HEK293 (cell line): ENCODE measurements at regions not wholly inside any gene's neighbourhood (a gene's known extent, or its start where the extent isn't known, plus 50 kb on each side); places are given as distances from the start of the nearest gene placed in this dataset.

Source experiments
- CTCF ChIA-PET: fragments of 350-600 bp; formaldehyde crosslinking; extraction: SDS; loops from one replicate; lab custom pipeline; 2021; ENCODE audit warnings: antibody characterized with exemption; lab: Yijun Ruan, JAX
- POLR2A ChIA-PET: fragments of 300-600 bp; formaldehyde crosslinking; extraction: SDS; loops from one replicate; lab custom pipeline; 2020; ENCODE audit warnings: antibody characterized with exemption, inconsistent platforms; lab: Yijun Ruan, JAX
- H3K27ac ChIP-seq: fragments of 200-500 bp; sonication (Bioruptor generic); 2 replicates; pipeline ENCODE4 v1.5.1; 2014; ENCODE audit warnings: low read depth, low read length, control low read depth, inconsistent platforms; ENCODE audit errors: extremely low read depth
- H3K36me3 ChIP-seq, 2 experiments: fragments of 200-500 bp in 1 of 2; sonication (Bioruptor generic) in 1 of 2; 1 replicate in 1 of 2; 2 replicates in 1 of 2; pipeline ENCODE4 v1.5.1; 2014 to 2017; ENCODE audit warnings: inconsistent platforms in 2 of 2, low read length in 2 of 2; ENCODE audit not compliant: control insufficient read depth in 2 of 2, insufficient read depth in 1 of 2
- H3K4me1 ChIP-seq: fragments of 200-500 bp; sonication (Bioruptor generic); 2 replicates; pipeline ENCODE4 v1.5.1; 2014; ENCODE audit warnings: mild to moderate bottlenecking, low read length, inconsistent platforms; ENCODE audit not compliant: control insufficient read depth, insufficient read depth
- H3K4me3 ChIP-seq: 2 replicates; pipeline ENCODE4 v1.5.1; 2011; ENCODE audit warnings: low read depth, mild to moderate bottlenecking, control low read depth, low read length, moderate library complexity
- H3K9me3 ChIP-seq: fragments of 200-500 bp; sonication (Bioruptor generic); 2 replicates; pipeline ENCODE4 v1.5.1; 2014; ENCODE audit warnings: low read depth, low read length, inconsistent platforms; ENCODE audit not compliant: control insufficient read depth, insufficient read depth
- GLI4 ChIP-seq: fragments of 450-650 bp; formaldehyde crosslinking; IDR thresholded peaks from 2 replicates; pipeline ENCODE4 v1.5.1; 2016; ENCODE audit warnings: missing biosample characterization, missing genetic modification characterization
- RBAK ChIP-seq: fragments of 450-650 bp; formaldehyde crosslinking; IDR thresholded peaks from 2 replicates; pipeline ENCODE4 v1.5.1; 2016; ENCODE audit warnings: missing biosample characterization, missing genetic modification characterization
- ZBTB7A ChIP-seq: fragments of 450-650 bp; formaldehyde crosslinking; IDR thresholded peaks from 2 replicates; pipeline ENCODE4 v1.5.1; 2016; ENCODE audit warnings: low read depth, missing biosample characterization, missing genetic modification characterization
- ZEB2 ChIP-seq: fragments of 450-650 bp; formaldehyde crosslinking; IDR thresholded peaks from 2 replicates; pipeline ENCODE4 v1.5.1; 2016; ENCODE audit warnings: missing biosample characterization, missing genetic modification characterization
- ZFP3 ChIP-seq: fragments of 450-650 bp; formaldehyde crosslinking; IDR thresholded peaks from 2 replicates; pipeline ENCODE4 v1.5.1; 2016; ENCODE audit warnings: low read depth, missing biosample characterization, missing genetic modification characterization
- ZIC2 ChIP-seq: fragments of 450-650 bp; formaldehyde crosslinking; IDR thresholded peaks from 2 replicates; pipeline ENCODE4 v1.5.1; 2016; ENCODE audit warnings: missing biosample characterization, missing genetic modification characterization
- ZNF114 ChIP-seq: fragments of 450-650 bp; formaldehyde crosslinking; IDR thresholded peaks from 2 replicates; pipeline ENCODE4 v1.5.0; 2017; ENCODE audit warnings: missing biosample characterization, missing genetic modification characterization
- ZNF19 ChIP-seq: fragments of 450-650 bp; formaldehyde crosslinking; IDR thresholded peaks from 2 replicates; pipeline ENCODE4; 2016; ENCODE audit warnings: missing biosample characterization, missing genetic modification characterization, low read depth
- ZNF223 ChIP-seq: fragments of 450-650 bp; formaldehyde crosslinking; IDR thresholded peaks from 2 replicates; pipeline ENCODE4 v1.5.1; 2016; ENCODE audit warnings: missing biosample characterization, missing genetic modification characterization
- ZNF248 ChIP-seq: fragments of 450-650 bp; formaldehyde crosslinking; IDR thresholded peaks from 2 replicates; pipeline ENCODE4 v1.5.1; 2017; ENCODE audit warnings: missing biosample characterization, missing genetic modification characterization
- ZNF302 ChIP-seq: fragments of 450-650 bp; formaldehyde crosslinking; IDR thresholded peaks from 2 replicates; pipeline ENCODE4 v1.5.1; 2016; ENCODE audit warnings: missing biosample characterization, missing genetic modification characterization, low read depth
- ZNF311 ChIP-seq: fragments of 450-650 bp; formaldehyde crosslinking; IDR thresholded peaks from 2 replicates; pipeline ENCODE4 v1.5.1; 2017; ENCODE audit warnings: missing biosample characterization, missing genetic modification characterization, borderline replicate concordance
- ZNF350 ChIP-seq: fragments of 450-650 bp; formaldehyde crosslinking; IDR thresholded peaks from 2 replicates; pipeline ENCODE4 v1.5.0; 2017; ENCODE audit warnings: missing biosample characterization, mild to moderate bottlenecking, missing genetic modification characterization
- ZNF366 ChIP-seq: fragments of 450-650 bp; formaldehyde crosslinking; conservative IDR thresholded peaks from 2 replicates; pipeline ENCODE4 v1.5.1; 2016; ENCODE audit warnings: missing biosample characterization, missing genetic modification characterization
- ZNF37A ChIP-seq: fragments of 450-650 bp; IDR thresholded peaks from 2 replicates; pipeline ENCODE4 v1.5.1; 2018; ENCODE audit warnings: missing biosample characterization, missing genetic modification characterization
- ZNF544 ChIP-seq: fragments of 450-650 bp; formaldehyde crosslinking; IDR thresholded peaks from 2 replicates; pipeline ENCODE4 v1.5.0; 2017; ENCODE audit warnings: missing biosample characterization, missing genetic modification characterization
- ZNF555 ChIP-seq: fragments of 450-650 bp; formaldehyde crosslinking; conservative IDR thresholded peaks from 2 replicates; pipeline ENCODE4 v1.5.1; 2017; ENCODE audit warnings: missing biosample characterization, mild to moderate bottlenecking, missing genetic modification characterization, inconsistent platforms
- ZNF558 ChIP-seq: fragments of 450-650 bp; formaldehyde crosslinking; IDR thresholded peaks from 2 replicates; pipeline ENCODE4 v1.5.1; 2016; ENCODE audit warnings: missing biosample characterization, missing genetic modification characterization
- ZNF701 ChIP-seq: fragments of 450-650 bp; formaldehyde crosslinking; IDR thresholded peaks from 2 replicates; pipeline ENCODE4 v1.5.1; 2016; ENCODE audit warnings: missing biosample characterization, missing genetic modification characterization
- ZNF768 ChIP-seq: fragments of 450-650 bp; formaldehyde crosslinking; IDR thresholded peaks from 2 replicates; pipeline ENCODE4 v1.5.1; 2018; ENCODE audit warnings: missing biosample characterization, mild to moderate bottlenecking, missing genetic modification characterization
- TF ChIP-seq, protein P1 (sequence below): fragments of 450-650 bp; formaldehyde crosslinking; IDR thresholded peaks from 2 replicates; pipeline ENCODE4 v1.5.1; 2016; ENCODE audit warnings: missing biosample characterization, missing genetic modification characterization, low read depth

DNA sequence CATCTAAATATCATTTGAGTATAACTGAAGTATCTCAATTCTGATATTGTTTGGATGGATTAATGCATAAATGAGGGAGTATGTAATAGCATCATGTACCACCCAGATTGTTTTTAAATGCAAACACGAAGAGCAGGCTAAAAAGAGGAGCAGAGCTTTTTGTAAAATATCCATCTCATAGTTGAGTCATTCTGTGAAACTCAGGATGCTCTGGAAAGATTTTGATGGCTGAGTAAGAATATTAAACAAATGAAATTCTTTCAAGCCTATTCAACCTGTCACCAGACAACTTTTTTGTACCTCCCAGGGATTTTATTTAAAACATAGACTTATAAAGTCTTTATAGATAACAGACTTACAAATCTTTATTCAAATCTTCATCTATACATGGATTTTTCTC, 625.9 kb downstream of the TLE4 start (continued):
- no peak for TF ChIP-seq ZNF223
- TF ChIP-seq ZNF114 (tag by site-specific recombination): no peak
- TF ChIP-seq ZBTB7A (tag by site-specific recombination): no peak
- no peak for TF ChIP-seq ZNF248 (tag by site-specific recombination)

DNA sequence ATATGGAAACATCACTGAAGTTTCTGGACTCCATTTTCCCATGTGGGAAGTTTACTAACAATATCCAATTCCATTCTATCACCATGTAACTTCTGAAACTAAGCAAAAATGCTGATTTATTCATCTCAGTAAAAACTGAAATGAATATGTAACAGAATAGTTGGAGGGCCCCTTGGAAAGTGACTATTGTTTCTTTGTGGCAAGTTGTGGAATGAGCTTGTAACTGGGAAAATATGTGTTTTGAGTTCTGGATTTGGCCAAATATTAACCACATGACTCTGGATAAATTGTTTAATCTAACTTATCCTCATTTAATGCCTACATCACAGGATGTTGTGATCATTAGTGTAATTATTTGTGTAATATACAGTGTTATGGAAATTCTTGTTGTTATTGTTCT, 619.3 kb downstream of the TLE4 start:
- Histone ChIP-seq H3K27ac (no peak overlapping the region), H3K4me1 (no peaks in the 10 kb centered on the region), H3K9me3 (no peaks in the 10 kb centered on the region), H3K4me3 (no peak overlapping the region)
- ChIA-PET POLR2A (no interaction called here), CTCF (no interaction called here)
- TF ChIP-seq GLI4 (tag by site-specific recombination) (no peak), ZNF366 (tag by site-specific recombination) (no peak), ZNF555 (tag by site-specific recombination) (no peak)
- TF ChIP-seq, all 188 proteins: peak for 0
- H3K36me3 ChIP-seq: no peaks in the 10 kb centered on the region

DNA sequence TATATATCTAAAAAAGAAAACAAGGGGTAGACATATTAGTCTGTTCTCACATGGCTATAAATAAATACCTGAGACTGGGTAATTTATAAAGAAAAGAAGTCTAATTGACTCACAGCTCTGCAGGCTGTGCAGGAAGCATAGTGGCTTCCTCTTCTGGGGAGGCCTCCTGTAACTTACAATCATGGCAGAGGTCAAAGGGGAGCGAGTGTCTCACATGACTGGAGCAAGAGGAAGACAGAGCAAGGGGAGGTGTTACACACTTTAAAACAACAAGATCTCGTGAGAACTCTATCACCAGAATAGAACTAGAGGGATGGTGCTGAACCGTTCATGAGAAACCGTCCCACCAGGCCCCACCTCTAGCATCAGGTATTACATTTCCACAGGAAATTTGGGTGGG, 616.8 kb downstream of the TLE4 start:
- no peak overlapping the region for H3K4me3 ChIP-seq
- no peak overlapping the region for H3K27ac ChIP-seq
- no peaks in the 10 kb centered on the region for H3K36me3 ChIP-seq
- H3K9me3 ChIP-seq: no peaks in the 10 kb centered on the region
- H3K4me1 ChIP-seq: no peaks in the 10 kb centered on the region
- POLR2A ChIA-PET: no interaction called here
- CTCF ChIA-PET: no interaction called here
- TF ChIP-seq RBAK: no peak
- TF ChIP-seq ZNF544: no peak
- no peak for TF ChIP-seq ZNF37A (tag by site-specific recombination)
- no peak for TF ChIP-seq ZNF114 (tag by site-specific recombination)
- no peak for TF ChIP-seq ZNF558 (tag by site-specific recombination)
- TF ChIP-seq, protein P1, sequence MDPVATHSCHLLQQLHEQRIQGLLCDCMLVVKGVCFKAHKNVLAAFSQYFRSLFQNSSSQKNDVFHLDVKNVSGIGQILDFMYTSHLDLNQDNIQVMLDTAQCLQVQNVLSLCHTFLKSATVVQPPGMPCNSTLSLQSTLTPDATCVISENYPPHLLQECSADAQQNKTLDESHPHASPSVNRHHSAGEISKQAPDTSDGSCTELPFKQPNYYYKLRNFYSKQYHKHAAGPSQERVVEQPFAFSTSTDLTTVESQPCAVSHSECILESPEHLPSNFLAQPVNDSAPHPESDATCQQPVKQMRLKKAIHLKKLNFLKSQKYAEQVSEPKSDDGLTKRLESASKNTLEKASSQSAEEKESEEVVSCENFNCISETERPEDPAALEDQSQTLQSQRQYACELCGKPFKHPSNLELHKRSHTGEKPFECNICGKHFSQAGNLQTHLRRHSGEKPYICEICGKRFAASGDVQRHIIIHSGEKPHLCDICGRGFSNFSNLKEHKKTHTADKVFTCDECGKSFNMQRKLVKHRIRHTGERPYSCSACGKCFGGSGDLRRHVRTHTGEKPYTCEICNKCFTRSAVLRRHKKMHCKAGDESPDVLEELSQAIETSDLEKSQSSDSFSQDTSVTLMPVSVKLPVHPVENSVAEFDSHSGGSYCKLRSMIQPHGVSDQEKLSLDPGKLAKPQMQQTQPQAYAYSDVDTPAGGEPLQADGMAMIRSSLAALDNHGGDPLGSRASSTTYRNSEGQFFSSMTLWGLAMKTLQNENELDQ (tag by site-specific recombination): no peak
- no peak for TF ChIP-seq ZNF19 (tag by site-specific recombination)
- no peak for TF ChIP-seq ZIC2 (tag by site-specific recombination)
- TF ChIP-seq ZEB2 (tag by site-specific recombination): no peak
- TF ChIP-seq ZNF768 (tag by site-specific recombination): no peak
- no peak for TF ChIP-seq ZNF701 (tag by site-specific recombination)
- TF ChIP-seq GLI4 (tag by site-specific recombination): no peak
- no peak for TF ChIP-seq ZNF350 (tag by site-specific recombination)
- TF ChIP-seq ZFP3 (tag by site-specific recombination): no peak
- TF ChIP-seq ZNF302 (tag by site-specific recombination): no peak
- TF ChIP-seq ZNF311 (tag by site-specific recombination): no peak
